Transverse colon (tissue), 4 donors: ENCODE measurements at regions not wholly inside any gene's neighbourhood (a gene's known extent, or its start where the extent isn't known, plus 50 kb on each side); places are given as distances from the start of the nearest gene placed in this dataset.

Experiments
- DNase-seq: peaks from one replicate; pipeline ENCODE4 v3.0.0-alpha.2; 2019
- H3K27ac ChIP-seq, 4 donors: fragments of 200-600 bp; sonication (generic); 2 replicates each; pipeline ENCODE4 v1.5.1; 2016 to 2018; ENCODE audit warnings: inconsistent platforms in 4 of 4
- H3K27me3 ChIP-seq: fragments of 200-600 bp; sonication (generic); 2 replicates; pipeline ENCODE4 v1.5.1; 2017; ENCODE audit warnings: inconsistent platforms
- H3K36me3 ChIP-seq, 4 donors: fragments of 200-600 bp; sonication (generic); 2 replicates each; pipeline ENCODE4 v1.5.1; 2017 to 2019; ENCODE audit warnings: inconsistent platforms in 4 of 4
- H3K4me1 ChIP-seq, 4 donors: fragments of 200-600 bp; sonication (generic); 2 replicates each; pipeline ENCODE4 v1.5.1; 2017 to 2020; ENCODE audit warnings: inconsistent platforms in 4 of 4
- H3K4me3 ChIP-seq, 4 donors: fragments of 200-600 bp; sonication (generic); 1 replicate in 1 of 4; 2 replicates in 3 of 4; pipeline versions ENCODE4 v1.5.1 to v1.6.1; 2017 to 2019; ENCODE audit warnings: inconsistent platforms in 4 of 4
- H3K9me3 ChIP-seq, 2 donors: fragments of 200-600 bp; sonication (generic); 2 replicates each; pipeline ENCODE4 v1.5.1; 2017 to 2019; ENCODE audit warnings: inconsistent platforms in 2 of 2
- EP300 ChIP-seq: sonication (generic); formaldehyde crosslinking; IDR thresholded peaks from one replicate; pipeline ENCODE4 v1.6.1; 2017; ENCODE audit warnings: antibody characterized with exemption, low read depth
- POLR2A ChIP-seq: fragments of 450-650 bp; IDR thresholded peaks from one replicate; pipeline ENCODE4 v1.6.1; 2016; ENCODE audit warnings: antibody characterized with exemption, mild to moderate bottlenecking, moderate library complexity
- POLR2AphosphoS5 ChIP-seq, 3 donors: sonication (generic); formaldehyde crosslinking; IDR thresholded peaks; one replicate each; pipeline ENCODE4 v1.6.1; 2016; ENCODE audit warnings: antibody characterized with exemption in 3 of 3
- WGBS, 2 donors: methylation state at CpG; one replicate each; pipeline ENCODE4 v1.1.5; 2018; ENCODE audit warnings: low coverage in 1 of 2; 5-methylcytosine and 5-hydroxymethylcytosine counted together
- in situ Hi-C, 4 donors: fragments of 200-750 bp; cut with MboI; loops; one replicate each; pipeline versions ENCODE4 v1.15.0 to v1.15.1; 2017; ENCODE audit warnings: low sequenced_read_pairs in 3 of 4, low pct_ligation_motif_present in 1 of 4, low pct_unique_long_range_greater_than_20kb in 1 of 4
- intact Hi-C: fragments of 100-400 bp; cut with DNase I; formaldehyde crosslinking; loops from one replicate; pipeline ENCODE4 v1.15.1; 2023; ENCODE audit warnings: low total_unique reads
- TF ChIP-seq, protein P1 (sequence below), 5 experiments: fragments of 200-600 bp in 3 of 5; fragments of 450-650 bp in 2 of 5; sonication (generic) in 3 of 5; IDR thresholded peaks; 1 replicate in 2 of 5; 2 replicates in 3 of 5; pipeline ENCODE4 v1.5.1; 2016 to 2017; ENCODE audit warnings: antibody characterized with exemption in 5 of 5, inconsistent platforms in 3 of 5, mild to moderate bottlenecking in 2 of 5, moderate library complexity in 1 of 5

DNA sequence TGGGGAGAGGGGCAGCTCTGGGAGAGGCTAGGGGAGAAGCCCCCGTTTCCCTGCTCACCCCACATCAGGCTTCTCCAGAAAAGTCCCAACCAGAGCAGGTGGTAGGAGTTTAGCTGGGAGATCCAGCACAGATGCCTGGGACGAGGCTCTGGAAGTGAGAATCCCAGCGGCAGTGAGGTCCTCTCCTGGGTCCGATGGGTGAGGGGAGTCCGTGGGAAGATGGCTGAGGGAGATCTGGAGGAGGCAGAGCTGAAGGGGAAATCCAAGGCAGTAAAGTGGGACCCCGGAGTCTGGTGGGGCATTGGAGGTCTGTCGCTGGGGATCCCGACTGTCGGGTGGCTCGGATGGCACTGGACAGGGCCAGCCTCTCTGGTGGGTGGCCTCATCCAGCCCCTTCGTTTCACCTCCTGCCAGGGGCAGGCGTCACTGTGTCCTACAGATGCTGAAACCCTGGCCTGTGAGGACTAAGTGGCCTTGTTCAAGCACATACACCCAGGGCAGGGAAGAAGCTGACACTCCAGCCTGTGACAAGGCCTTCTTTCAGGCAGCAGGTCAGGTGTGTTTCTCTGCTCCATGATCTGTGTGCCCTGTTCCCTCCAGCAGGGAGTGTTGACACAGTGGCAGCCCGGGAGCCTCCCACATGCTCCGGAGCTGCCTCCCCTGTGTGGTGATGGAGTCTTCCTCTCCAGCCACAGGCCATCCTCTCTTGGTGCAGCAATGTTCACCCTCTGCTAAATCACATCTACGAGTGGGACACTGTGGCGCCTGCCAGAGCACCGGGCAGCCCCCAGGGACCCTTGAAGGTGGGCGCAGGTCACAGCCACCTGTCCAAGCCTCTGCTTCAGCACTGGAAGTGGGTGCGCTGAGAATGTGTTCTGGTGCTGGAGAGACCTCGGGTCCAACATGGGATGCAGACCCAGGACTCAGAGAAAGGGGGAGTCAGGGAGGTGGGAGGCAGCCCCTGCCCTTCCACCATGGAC lies 850.8 kb downstream of the BRD1 start:
- intact Hi-C loops, result no loop called here
- Histone ChIP-seq H3K27me3 (peaks cover 9% of the 10 kb centered on the region), H3K4me1 (no peaks in the 10 kb centered on the region), H3K27ac (no peak overlapping the region), H3K4me3 (no peak overlapping the region), H3K36me3 (no peaks in the 10 kb centered on the region), H3K9me3 (no peaks in the 10 kb centered on the region)
- WGBS, 2 donors, result 69% methylated on average over 20 of the region's 20 CpGs; no CpG with 5 or more reads in 1 of the 2 donors
- in situ Hi-C loops, result no loop called here
- no peak for TF ChIP-seq EP300
- no peak for TF ChIP-seq POLR2A
- TF ChIP-seq, protein P1, sequence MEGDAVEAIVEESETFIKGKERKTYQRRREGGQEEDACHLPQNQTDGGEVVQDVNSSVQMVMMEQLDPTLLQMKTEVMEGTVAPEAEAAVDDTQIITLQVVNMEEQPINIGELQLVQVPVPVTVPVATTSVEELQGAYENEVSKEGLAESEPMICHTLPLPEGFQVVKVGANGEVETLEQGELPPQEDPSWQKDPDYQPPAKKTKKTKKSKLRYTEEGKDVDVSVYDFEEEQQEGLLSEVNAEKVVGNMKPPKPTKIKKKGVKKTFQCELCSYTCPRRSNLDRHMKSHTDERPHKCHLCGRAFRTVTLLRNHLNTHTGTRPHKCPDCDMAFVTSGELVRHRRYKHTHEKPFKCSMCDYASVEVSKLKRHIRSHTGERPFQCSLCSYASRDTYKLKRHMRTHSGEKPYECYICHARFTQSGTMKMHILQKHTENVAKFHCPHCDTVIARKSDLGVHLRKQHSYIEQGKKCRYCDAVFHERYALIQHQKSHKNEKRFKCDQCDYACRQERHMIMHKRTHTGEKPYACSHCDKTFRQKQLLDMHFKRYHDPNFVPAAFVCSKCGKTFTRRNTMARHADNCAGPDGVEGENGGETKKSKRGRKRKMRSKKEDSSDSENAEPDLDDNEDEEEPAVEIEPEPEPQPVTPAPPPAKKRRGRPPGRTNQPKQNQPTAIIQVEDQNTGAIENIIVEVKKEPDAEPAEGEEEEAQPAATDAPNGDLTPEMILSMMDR (IDR thresholded peaks at IDR 0.05), result no peak
- no peak for TF ChIP-seq POLR2AphosphoS5 (IDR thresholded peaks at IDR 0.05)
- no peak for DNase-seq

DNA sequence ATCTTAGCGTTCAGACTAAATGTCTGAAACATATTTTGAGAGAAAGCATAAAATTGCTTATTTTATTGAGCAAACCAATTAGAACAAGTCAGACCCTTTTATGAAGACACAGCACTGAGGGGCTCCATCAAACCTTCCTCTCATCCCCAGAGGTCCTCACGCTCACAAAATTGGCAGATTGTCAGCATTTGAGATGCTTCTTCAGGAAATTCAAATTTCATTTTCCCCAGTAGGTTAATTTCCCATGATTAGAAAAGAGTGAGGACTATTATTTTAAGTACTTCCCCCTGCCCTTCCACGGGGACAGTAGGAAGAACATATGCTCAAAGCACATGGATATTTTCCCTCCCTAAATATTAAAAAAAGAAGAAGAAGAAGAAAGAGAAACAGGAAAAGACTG lies 851.8 kb downstream of the BRD1 start:
- in situ Hi-C loops, result no loop called here
- no peaks in the 10 kb centered on the region for H3K36me3 ChIP-seq
- H3K4me3 ChIP-seq, result no peak overlapping the region
- H3K27ac ChIP-seq, result no peak overlapping the region
- peaks cover 9% of the 10 kb centered on the region for H3K27me3 ChIP-seq
- DNase-seq, result no peak
- no peaks in the 10 kb centered on the region for H3K4me1 ChIP-seq
- intact Hi-C loops, result no loop called here
- no peak for TF ChIP-seq EP300
- no peaks in the 10 kb centered on the region for H3K9me3 ChIP-seq
- 48 to 56% methylated on average over 3 of the region's 3 CpGs for WGBS, 2 donors

DNA sequence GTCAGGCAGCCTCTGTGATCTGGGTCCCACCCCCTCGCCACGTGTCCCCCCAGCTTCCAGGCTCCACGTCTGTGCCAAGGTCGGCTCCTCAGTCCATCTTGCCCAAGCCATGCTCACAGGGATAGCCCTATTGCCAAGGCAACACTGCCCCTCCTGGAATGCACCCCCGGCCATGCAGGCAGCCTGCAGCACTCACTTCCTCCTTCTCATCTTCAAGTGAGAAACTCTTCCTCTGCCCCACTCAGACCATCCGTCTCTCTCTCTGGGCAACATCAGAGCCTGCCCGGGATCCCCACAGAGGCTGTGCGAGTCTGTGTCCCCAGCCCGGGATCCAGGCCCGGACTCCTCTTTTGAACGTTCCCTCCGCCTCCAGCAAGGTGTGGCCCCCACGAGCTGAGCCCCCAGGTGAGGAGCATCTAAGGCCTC lies 852.3 kb downstream of the BRD1 start:
- Histone ChIP-seq H3K4me3 (no peak overlapping the region), H3K9me3 (no peaks in the 10 kb centered on the region), H3K36me3 (no peaks in the 10 kb centered on the region), H3K4me1 (no peaks in the 10 kb centered on the region), H3K27me3 (peaks cover 9% of the 10 kb centered on the region), H3K27ac (no peak overlapping the region)
- DNase-seq, result no peak
- in situ Hi-C loops, result no loop called here
- TF ChIP-seq POLR2A, result no peak
- TF ChIP-seq POLR2AphosphoS5 (IDR thresholded peaks at IDR 0.05), result no peak
- TF ChIP-seq, protein P1 (IDR thresholded peaks at IDR 0.05), result no peak
- no peak for TF ChIP-seq EP300
- intact Hi-C loops, result no loop called here
- WGBS, 2 donors, result 77% methylated on average over 13 of the region's 13 CpGs; no CpG with 5 or more reads in 1 of the 2 donors

DNA sequence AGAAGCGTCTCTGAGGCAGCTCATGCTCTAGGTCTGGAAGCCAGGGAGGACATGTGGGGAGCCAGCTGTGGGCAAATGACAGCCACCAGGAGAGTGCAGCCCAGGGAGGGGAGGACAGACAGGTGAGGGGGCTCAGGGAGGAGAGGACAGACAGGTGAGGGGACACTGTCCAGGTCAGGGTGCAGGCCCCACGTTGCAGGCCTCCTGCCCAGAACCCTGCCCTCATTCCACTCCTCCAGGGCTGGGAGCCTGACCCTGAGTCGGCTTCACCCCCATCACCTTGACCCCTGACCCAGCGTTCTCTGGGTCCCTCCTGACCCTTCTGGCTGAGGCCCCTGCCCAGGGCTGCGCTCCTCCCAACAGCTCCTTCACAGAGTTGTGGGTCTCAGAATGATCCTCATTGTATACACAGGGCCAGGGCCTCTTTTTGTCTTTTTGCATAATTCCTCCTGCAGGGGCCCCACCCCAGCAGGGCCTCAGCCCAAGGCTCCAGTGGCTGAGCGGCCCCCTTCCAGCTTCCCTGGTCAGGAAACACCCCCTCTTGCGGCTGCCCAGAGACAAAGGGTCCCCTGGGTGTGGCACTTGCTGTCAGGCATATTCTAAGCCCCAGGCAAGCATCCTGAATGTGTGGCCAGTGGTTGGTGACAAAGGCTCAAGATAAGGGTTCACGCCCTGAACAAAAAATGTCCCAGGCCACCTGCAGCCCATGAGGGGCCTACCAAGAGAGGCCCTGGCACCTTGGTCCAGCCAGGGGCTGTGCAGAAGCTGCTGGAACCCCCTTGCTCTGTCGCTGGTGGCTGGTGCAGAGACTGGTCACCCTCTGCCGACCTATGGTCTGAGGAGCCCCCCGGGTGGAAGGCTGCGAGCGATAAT lies 853.0 kb downstream of the BRD1 start:
- in situ Hi-C loops, result no loop called here
- DNase-seq, result no peak
- Histone ChIP-seq H3K27me3 (peaks cover 9% of the 10 kb centered on the region), H3K27ac (no peak overlapping the region), H3K36me3 (no peaks in the 10 kb centered on the region), H3K4me3 (no peak overlapping the region), H3K9me3 (no peaks in the 10 kb centered on the region), H3K4me1 (no peaks in the 10 kb centered on the region)
- 72% methylated on average over 13 of the region's 13 CpGs; no CpG with 5 or more reads in 1 of the 2 donors for WGBS, 2 donors
- intact Hi-C loops, result no loop called here
- TF ChIP-seq, protein P1 (IDR thresholded peaks at IDR 0.05), result no peak
- no peak for TF ChIP-seq POLR2AphosphoS5 (IDR thresholded peaks at IDR 0.05)
- TF ChIP-seq EP300, result no peak
- TF ChIP-seq POLR2A, result no peak
